ENCODE measurements at regions not wholly inside any gene's neighbourhood (a gene's known extent, or its start where the extent isn't known, plus 50 kb on each side); places are given as distances from the start of the nearest gene placed in this dataset.

- no peak for DNase-seq
Observed at GRCh38 chr9:88220652-88221051, 82.4 kb upstream of the SPATA31C2 start.

- peak; percentile 30 for DNase-seq
Observed at GRCh38 chr9:88219601-88220000, 81.3 kb upstream of the SPATA31C2 start.

- DNase-seq: peak; percentile 65
Observed at GRCh38 chr9:88218726-88219125, 80.5 kb upstream of the SPATA31C2 start.

- DNase-seq: no peak
Observed at GRCh38 chr9:88216126-88216995, 78.1 kb upstream of the SPATA31C2 start.

- no peak for DNase-seq
Observed at GRCh38 chr9:88215196-88216125, 77.2 kb upstream of the SPATA31C2 start.

- DNase-seq: no peak
Observed at GRCh38 chr9:88202321-88202720, 64.0 kb upstream of the SPATA31C2 start.

GRCh38 chr9:88198341-88198807 is 60.1 kb upstream of the SPATA31C2 start:
- DNase-seq: peak; percentile 95

GRCh38 chr9:88197781-88198340 is 59.6 kb upstream of the SPATA31C2 start:
- peak; percentile 93 for DNase-seq

GRCh38 chr9:88197016-88197415 is 58.7 kb upstream of the SPATA31C2 start:
- peak; percentile 84 for DNase-seq

GRCh38 chr9:88196142-88196790 is 58.0 kb upstream of the SPATA31C2 start:
- DNase-seq: no peak

GRCh38 chr9:88193766-88194165 is 55.5 kb upstream of the SPATA31C2 start:
- no peak for DNase-seq

GRCh38 chr9:88191456-88191855 is 53.2 kb upstream of the SPATA31C2 start:
- DNase-seq: no peak

GRCh38 chr9:88189371-88189770 is 51.1 kb upstream of the SPATA31C2 start:
- no peak for DNase-seq
